ENCODE measurements at regions not wholly inside any gene's neighbourhood (a gene's known extent, or its start where the extent isn't known, plus 50 kb on each side); places are given as distances from the start of the nearest gene placed in this dataset.

DNA sequence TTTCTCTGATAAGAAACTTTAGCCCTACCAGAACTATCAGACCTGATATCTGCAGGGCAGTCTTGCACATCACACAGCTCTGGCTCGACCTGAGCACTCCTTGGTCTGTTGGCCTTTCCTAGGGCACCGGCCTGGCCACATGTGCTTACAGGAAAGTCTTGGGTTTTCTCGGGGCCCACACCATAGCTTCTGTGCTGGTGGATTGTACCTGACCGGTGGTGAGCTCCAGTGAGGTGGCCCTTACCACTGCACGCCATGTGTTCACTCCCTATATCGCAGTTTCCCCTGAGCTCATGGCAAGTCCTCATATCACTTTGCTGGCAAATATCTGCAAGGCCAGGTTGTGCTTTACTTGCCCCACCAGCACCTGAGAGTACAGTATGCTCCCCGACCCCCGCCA is 2637.4 kb downstream of the ARAP2 start:
- H3K9me3 Mint-ChIP-seq, result peaks cover 7 to 24% of the 10 kb centered on the region in 2 donors
- TF ChIP-seq, protein P1, sequence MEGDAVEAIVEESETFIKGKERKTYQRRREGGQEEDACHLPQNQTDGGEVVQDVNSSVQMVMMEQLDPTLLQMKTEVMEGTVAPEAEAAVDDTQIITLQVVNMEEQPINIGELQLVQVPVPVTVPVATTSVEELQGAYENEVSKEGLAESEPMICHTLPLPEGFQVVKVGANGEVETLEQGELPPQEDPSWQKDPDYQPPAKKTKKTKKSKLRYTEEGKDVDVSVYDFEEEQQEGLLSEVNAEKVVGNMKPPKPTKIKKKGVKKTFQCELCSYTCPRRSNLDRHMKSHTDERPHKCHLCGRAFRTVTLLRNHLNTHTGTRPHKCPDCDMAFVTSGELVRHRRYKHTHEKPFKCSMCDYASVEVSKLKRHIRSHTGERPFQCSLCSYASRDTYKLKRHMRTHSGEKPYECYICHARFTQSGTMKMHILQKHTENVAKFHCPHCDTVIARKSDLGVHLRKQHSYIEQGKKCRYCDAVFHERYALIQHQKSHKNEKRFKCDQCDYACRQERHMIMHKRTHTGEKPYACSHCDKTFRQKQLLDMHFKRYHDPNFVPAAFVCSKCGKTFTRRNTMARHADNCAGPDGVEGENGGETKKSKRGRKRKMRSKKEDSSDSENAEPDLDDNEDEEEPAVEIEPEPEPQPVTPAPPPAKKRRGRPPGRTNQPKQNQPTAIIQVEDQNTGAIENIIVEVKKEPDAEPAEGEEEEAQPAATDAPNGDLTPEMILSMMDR (IDR thresholded peaks at IDR 0.05), result no peak
- H3K4me3 Mint-ChIP-seq, result no peak overlapping the region
- H3K27ac Mint-ChIP-seq, result no peak overlapping the region
- DNase-seq, result no peak
- Histone ChIP-seq H3K36me3 (ENCODE audit: control insufficient read depth, insufficient read depth, low read length) (no peaks in the 10 kb centered on the region), H3K4me3 (ENCODE audit: low read length) (no peak overlapping the region), H3K4me1 (ENCODE audit: control insufficient read depth, insufficient read depth, low read length) (no peaks in the 10 kb centered on the region), H3K27ac (ENCODE audit: low read length) (no peak overlapping the region), H3K27me3 (ENCODE audit: control insufficient read depth, insufficient read depth, low read length) (no peaks in the 10 kb centered on the region), H3K9me3 (ENCODE audit: control insufficient read depth, insufficient read depth, low read length) (peaks cover 32% of the 10 kb centered on the region)
- 86% methylated on average over 8 of the region's 8 CpGs for WGBS (ENCODE audit: insufficient coverage)
- no peak for ATAC-seq
- H3K27me3 Mint-ChIP-seq (ENCODE audit: low read depth in 2 of 2), result no peaks in the 10 kb centered on the region
- H3K36me3 Mint-ChIP-seq, result peaks cover 30% of the 10 kb centered on the region
- intact Hi-C loops (cut with micrococcal nuclease), result no loop called here
- no peaks in the 10 kb centered on the region for H3K4me1 Mint-ChIP-seq

DNA sequence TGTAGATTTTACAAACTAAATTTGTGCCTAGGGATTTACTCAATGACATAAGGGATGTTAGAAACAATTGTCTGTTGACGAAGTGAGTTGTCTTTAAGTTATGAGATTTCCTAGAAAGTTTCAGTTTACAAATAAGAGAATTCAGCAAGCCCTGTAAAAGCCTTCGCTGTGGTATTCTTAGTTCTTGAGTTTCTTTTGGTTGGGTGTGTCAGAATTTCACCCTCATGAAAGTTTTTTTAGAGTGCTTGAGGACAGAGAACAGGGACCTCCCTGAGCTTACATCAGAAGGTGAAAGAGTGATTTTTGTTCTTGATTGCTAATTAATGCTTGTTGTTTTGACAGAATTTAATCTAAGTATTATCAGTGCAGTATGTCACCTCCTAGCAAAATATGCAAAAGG is 2628.2 kb downstream of the ARAP2 start:
- DNase-seq (no peak), ATAC-seq (no peak)
- intact Hi-C loops (cut with micrococcal nuclease), result no loop called here
- H3K9me3 Mint-ChIP-seq, result peaks cover 7 to 12% of the 10 kb centered on the region in 2 donors
- H3K27ac Mint-ChIP-seq, result no peak overlapping the region
- peaks cover 10% of the 10 kb centered on the region for H3K36me3 Mint-ChIP-seq
- no peak overlapping the region for H3K27ac ChIP-seq (ENCODE audit: low read length)
- no peak overlapping the region for H3K4me3 Mint-ChIP-seq
- no peaks in the 10 kb centered on the region for H3K4me1 Mint-ChIP-seq
- H3K27me3 Mint-ChIP-seq (ENCODE audit: low read depth in 2 of 2), result no peaks in the 10 kb centered on the region
- no peaks in the 10 kb centered on the region for H3K27me3 ChIP-seq (ENCODE audit: control insufficient read depth, insufficient read depth, low read length)
- no peaks in the 10 kb centered on the region for H3K4me1 ChIP-seq (ENCODE audit: control insufficient read depth, insufficient read depth, low read length)
- 77% methylated on average over 2 of the region's 2 CpGs for WGBS (ENCODE audit: insufficient coverage)
- TF ChIP-seq, protein P1 (IDR thresholded peaks at IDR 0.05), result no peak
- no peak overlapping the region for H3K4me3 ChIP-seq (ENCODE audit: low read length)
- no peaks in the 10 kb centered on the region for H3K36me3 ChIP-seq (ENCODE audit: control insufficient read depth, insufficient read depth, low read length)
- H3K9me3 ChIP-seq (ENCODE audit: control insufficient read depth, insufficient read depth, low read length), result no peaks in the 10 kb centered on the region

DNA sequence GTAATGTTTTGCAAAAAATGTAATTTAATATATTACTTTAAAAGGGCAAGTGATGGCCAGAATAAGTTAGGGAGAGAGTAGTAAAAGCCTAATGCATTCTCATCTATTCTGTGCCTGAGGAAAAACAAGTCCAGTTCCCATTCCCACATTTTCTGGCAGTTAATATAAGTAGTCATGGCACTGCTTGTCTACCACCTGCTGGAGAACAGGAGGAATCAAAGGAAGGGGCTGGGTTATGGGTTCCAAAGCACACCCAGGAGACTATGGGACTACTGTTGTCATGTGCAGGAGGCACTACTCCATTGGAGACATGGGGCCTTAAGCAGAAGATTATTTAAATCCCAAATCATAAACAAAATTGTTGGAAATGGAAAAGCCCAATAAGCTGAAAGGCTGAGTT is 2618.6 kb downstream of the ARAP2 start:
- no peaks in the 10 kb centered on the region for H3K27me3 Mint-ChIP-seq (ENCODE audit: low read depth in 2 of 2)
- H3K4me1 ChIP-seq (ENCODE audit: control insufficient read depth, insufficient read depth, low read length), result no peaks in the 10 kb centered on the region
- no peaks in the 10 kb centered on the region for H3K9me3 ChIP-seq (ENCODE audit: control insufficient read depth, insufficient read depth, low read length)
- no peaks in the 10 kb centered on the region for H3K36me3 Mint-ChIP-seq
- no peak for ATAC-seq
- no peaks in the 10 kb centered on the region for H3K36me3 ChIP-seq (ENCODE audit: control insufficient read depth, insufficient read depth, low read length)
- no peaks in the 10 kb centered on the region for H3K27me3 ChIP-seq (ENCODE audit: control insufficient read depth, insufficient read depth, low read length)
- no peak overlapping the region for H3K4me3 Mint-ChIP-seq
- TF ChIP-seq, protein P1 (IDR thresholded peaks at IDR 0.05), result no peak
- no peak overlapping the region for H3K27ac ChIP-seq (ENCODE audit: low read length)
- H3K9me3 Mint-ChIP-seq, result peaks cover 25 to 28% of the 10 kb centered on the region in 2 donors
- H3K4me1 Mint-ChIP-seq, result no peaks in the 10 kb centered on the region
- no peak for DNase-seq
- H3K27ac Mint-ChIP-seq, result no peak overlapping the region
- no peak overlapping the region for H3K4me3 ChIP-seq (ENCODE audit: low read length)
- intact Hi-C loops (cut with micrococcal nuclease), result no loop called here

DNA sequence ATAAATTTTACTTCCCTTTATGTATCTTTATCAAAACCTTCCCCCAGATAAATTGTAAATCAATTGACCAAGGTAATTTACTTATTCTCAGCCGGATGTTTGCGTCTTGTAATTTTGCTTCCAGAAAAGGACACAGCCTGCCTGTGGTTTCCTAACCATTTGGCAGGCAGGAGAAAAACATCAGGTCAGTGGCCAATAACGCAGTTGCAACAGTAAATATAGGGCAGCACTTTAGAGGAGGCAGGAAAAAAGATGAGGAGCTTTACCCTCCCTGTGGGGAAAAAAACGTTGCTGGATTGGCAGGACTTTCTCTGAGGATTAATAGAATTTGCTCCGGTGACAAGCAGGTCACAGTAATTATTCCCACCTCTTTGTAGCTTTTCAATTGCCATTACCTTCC is 2618.1 kb downstream of the ARAP2 start:
- H3K27me3 ChIP-seq (ENCODE audit: control insufficient read depth, insufficient read depth, low read length), result no peaks in the 10 kb centered on the region
- intact Hi-C loops (cut with micrococcal nuclease), result no loop called here
- 62% methylated on average over 3 of the region's 5 CpGs for WGBS (ENCODE audit: insufficient coverage)
- no peaks in the 10 kb centered on the region for H3K36me3 Mint-ChIP-seq
- no peaks in the 10 kb centered on the region for H3K9me3 ChIP-seq (ENCODE audit: control insufficient read depth, insufficient read depth, low read length)
- H3K4me3 Mint-ChIP-seq, result no peak overlapping the region
- TF ChIP-seq, protein P1 (IDR thresholded peaks at IDR 0.05), result no peak
- no peaks in the 10 kb centered on the region for H3K4me1 ChIP-seq (ENCODE audit: control insufficient read depth, insufficient read depth, low read length)
- H3K9me3 Mint-ChIP-seq, result peaks cover 27 to 28% of the 10 kb centered on the region in 2 donors
- no peak overlapping the region for H3K27ac Mint-ChIP-seq
- H3K27me3 Mint-ChIP-seq (ENCODE audit: low read depth in 2 of 2), result no peaks in the 10 kb centered on the region
- DNase-seq, result no peak
- no peak overlapping the region for H3K4me3 ChIP-seq (ENCODE audit: low read length)
- H3K36me3 ChIP-seq (ENCODE audit: control insufficient read depth, insufficient read depth, low read length), result no peaks in the 10 kb centered on the region
- H3K27ac ChIP-seq (ENCODE audit: low read length), result no peak overlapping the region
- ATAC-seq, result no peak
- no peaks in the 10 kb centered on the region for H3K4me1 Mint-ChIP-seq

All from natural killer cell (primary cell).